PFSK-1 (cell line): ENCODE measurements at regions not wholly inside any gene's neighbourhood (a gene's known extent, or its start where the extent isn't known, plus 50 kb on each side); places are given as distances from the start of the nearest gene placed in this dataset.

Experiments
- FOXP2 ChIP-seq: optimal IDR thresholded peaks from 2 replicates; pipeline ENCODE3; 2011; ENCODE audit warnings: borderline replicate concordance, control low read depth, inconsistent platforms; ENCODE audit not compliant: insufficient read depth; ENCODE audit errors: extremely low read length, extremely low read depth
- POLR2AphosphoS5 ChIP-seq: IDR thresholded peaks from 2 replicates; pipeline ENCODE4 v1.6.1; 2012; ENCODE audit warnings: low read depth, mild to moderate bottlenecking, control low read depth, low read length, moderate library complexity
- SIN3A ChIP-seq: IDR thresholded peaks from 2 replicates; pipeline ENCODE4 v1.6.1; 2012; ENCODE audit warnings: mild to moderate bottlenecking, low read length, moderate library complexity, borderline replicate concordance; ENCODE audit not compliant: insufficient read depth
- TAF1 ChIP-seq: IDR thresholded peaks from 2 replicates; pipeline ENCODE4 v1.6.1; 2012; ENCODE audit warnings: low read length, control low read depth, borderline replicate concordance; ENCODE audit not compliant: insufficient read depth
- TF ChIP-seq, protein P1 (sequence below), 2 experiments: IDR thresholded peaks; 2 replicates each; pipeline versions ENCODE4 v1.6.1 to v1.8.0; 2011 to 2012; ENCODE audit warnings: low read depth in 2 of 2, low read length in 2 of 2, control low read depth in 1 of 2, inconsistent platforms in 1 of 2, mild to moderate bottlenecking in 1 of 2, moderate library complexity in 1 of 2; ENCODE audit not compliant: insufficient read depth in 1 of 2

DNA sequence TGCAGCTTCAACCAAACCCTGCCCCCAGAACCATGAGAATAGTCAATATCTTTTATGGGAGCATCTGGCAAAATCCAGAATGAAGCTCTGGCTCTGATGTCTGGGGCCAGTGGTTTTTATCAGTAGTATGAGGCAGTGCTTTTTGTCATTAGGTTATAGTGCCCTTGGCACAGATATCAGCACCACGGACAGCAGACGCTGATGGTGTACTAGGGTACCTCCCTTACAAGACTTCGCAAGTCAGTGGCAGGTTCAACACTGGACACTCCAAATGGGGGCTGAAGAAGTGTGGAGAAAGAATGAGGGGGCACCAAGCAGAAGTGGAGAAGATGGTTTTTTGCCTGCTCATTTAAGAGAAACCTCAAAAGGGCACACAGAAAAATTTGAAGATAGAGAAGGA, 68.2 kb upstream of the E2F7 start:
- TF ChIP-seq TAF1 (no peak), FOXP2 (no peak), SIN3A (no peak), POLR2AphosphoS5 (no peak)
- TF ChIP-seq, protein P1, sequence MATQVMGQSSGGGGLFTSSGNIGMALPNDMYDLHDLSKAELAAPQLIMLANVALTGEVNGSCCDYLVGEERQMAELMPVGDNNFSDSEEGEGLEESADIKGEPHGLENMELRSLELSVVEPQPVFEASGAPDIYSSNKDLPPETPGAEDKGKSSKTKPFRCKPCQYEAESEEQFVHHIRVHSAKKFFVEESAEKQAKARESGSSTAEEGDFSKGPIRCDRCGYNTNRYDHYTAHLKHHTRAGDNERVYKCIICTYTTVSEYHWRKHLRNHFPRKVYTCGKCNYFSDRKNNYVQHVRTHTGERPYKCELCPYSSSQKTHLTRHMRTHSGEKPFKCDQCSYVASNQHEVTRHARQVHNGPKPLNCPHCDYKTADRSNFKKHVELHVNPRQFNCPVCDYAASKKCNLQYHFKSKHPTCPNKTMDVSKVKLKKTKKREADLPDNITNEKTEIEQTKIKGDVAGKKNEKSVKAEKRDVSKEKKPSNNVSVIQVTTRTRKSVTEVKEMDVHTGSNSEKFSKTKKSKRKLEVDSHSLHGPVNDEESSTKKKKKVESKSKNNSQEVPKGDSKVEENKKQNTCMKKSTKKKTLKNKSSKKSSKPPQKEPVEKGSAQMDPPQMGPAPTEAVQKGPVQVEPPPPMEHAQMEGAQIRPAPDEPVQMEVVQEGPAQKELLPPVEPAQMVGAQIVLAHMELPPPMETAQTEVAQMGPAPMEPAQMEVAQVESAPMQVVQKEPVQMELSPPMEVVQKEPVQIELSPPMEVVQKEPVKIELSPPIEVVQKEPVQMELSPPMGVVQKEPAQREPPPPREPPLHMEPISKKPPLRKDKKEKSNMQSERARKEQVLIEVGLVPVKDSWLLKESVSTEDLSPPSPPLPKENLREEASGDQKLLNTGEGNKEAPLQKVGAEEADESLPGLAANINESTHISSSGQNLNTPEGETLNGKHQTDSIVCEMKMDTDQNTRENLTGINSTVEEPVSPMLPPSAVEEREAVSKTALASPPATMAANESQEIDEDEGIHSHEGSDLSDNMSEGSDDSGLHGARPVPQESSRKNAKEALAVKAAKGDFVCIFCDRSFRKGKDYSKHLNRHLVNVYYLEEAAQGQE (IDR thresholded peaks at IDR 0.05; ENCODE audit: insufficient read depth in 1 of 2, low read depth in 2 of 2, low read length in 2 of 2): peak; percentile 93 to 99

DNA sequence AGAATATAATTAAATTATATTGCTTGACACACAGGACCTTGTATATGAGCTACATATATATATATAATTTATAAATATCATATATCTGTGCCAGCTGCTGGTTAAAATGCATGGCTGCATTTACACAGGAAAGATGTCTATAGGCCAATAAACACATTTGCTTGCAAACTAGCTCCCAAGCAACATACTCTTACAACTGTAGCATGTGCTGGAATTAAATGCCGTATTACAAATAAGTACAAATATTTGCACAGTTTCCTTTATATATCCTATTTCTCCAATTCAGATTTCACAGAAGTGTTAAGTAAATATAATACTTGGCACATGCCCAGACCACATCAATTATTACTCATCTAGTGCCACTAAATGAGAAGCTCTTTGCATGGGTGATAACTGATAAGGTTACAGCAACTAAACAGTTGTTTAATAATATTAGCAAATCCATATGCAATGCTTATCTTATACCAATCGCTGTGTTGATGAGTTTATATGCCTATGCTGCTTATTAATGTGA, 66.7 kb upstream of the E2F7 start:
- TF ChIP-seq FOXP2: no peak
- no peak for TF ChIP-seq POLR2AphosphoS5
- TF ChIP-seq, protein P1 (IDR thresholded peaks at IDR 0.05; ENCODE audit: insufficient read depth in 1 of 2, low read depth in 2 of 2, low read length in 2 of 2): no peak
- TF ChIP-seq TAF1: no peak
- no peak for TF ChIP-seq SIN3A

DNA sequence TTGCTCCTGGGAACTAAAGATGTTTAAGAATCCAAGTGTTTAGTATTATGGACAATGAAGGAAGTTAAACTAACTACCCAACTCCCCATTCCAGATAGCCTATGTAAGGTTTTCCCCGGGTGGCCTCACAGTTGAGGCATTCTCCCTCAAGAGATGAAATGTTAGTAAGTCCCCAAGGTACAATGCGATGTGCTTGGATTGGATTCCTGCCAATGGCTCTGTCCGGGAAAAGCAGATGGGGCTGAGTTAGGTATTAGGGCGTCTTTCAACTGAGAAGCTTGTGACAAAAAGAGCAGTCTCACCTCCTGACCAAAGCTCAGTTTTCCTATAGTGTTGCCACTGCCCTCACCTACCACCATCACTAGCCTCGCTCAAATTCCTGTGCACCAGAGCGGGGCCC, 64.8 kb upstream of the E2F7 start:
- TF ChIP-seq SIN3A: no peak
- TF ChIP-seq, protein P1 (IDR thresholded peaks at IDR 0.05; ENCODE audit: insufficient read depth in 1 of 2, low read depth in 2 of 2, low read length in 2 of 2): peak in 1 of 2 experiments; percentile 50; a peak in 1 of 4 replicates

DNA sequence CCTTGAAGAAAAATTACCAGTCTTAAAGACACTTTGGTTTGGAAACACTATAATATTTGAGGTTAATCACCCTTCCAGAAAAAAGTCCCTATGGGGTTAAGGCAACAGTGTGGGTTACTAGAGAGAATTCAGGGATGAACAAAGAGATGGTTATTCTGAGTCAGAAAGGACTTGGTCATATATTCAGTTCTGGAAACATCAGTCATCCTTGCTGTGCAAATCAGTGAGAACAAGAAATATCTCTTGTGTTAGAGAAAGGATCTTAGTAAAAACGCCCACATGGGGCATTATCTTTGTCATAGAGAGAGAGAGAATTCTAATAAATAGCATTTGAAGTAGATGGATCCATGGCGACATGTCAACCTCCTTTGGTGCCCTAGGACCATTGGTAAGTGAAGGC, 59.4 kb upstream of the E2F7 start:
- no peak for TF ChIP-seq TAF1
- TF ChIP-seq, protein P1 (IDR thresholded peaks at IDR 0.05; ENCODE audit: insufficient read depth in 1 of 2, low read depth in 2 of 2, low read length in 2 of 2): no peak
- no peak for TF ChIP-seq SIN3A
- TF ChIP-seq FOXP2: no peak
- no peak for TF ChIP-seq POLR2AphosphoS5

DNA sequence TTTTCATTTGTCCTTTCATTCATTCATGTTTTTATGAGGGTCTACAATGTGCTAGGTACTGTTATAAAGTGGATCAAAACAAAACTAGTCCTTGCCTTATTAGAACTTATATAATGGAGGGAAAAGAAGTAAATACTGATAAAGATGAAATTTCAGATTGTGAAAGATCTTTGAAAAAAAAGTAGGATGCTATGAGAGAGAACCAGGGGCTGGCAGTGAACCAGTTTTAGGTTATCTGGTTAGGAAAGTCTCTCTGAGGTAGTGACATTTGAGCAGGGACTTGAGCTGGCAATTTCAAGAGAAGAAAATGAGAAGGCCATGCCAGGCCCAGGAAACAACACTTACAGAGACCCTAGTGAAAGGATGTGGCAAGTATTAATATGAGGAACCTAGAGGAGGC, 57.3 kb upstream of the E2F7 start:
- TF ChIP-seq POLR2AphosphoS5 (no peak), SIN3A (no peak), TAF1 (no peak), FOXP2 (no peak)
- TF ChIP-seq, protein P1 (IDR thresholded peaks at IDR 0.05; ENCODE audit: insufficient read depth in 1 of 2, low read depth in 2 of 2, low read length in 2 of 2): no peak
